GM18907 (cell line): ENCODE measurements at regions not wholly inside any gene's neighbourhood (a gene's known extent, or its start where the extent isn't known, plus 50 kb on each side); places are given as distances from the start of the nearest gene placed in this dataset.

Experiments
- ATAC-seq: cut with Tn5 transposase; IDR thresholded peaks from one replicate; pipeline ENCODE4 v1.9.1; 2021; ENCODE audit warnings: mild to moderate bottlenecking, moderate library complexity; ENCODE audit not compliant: unreplicated experiment

DNA sequence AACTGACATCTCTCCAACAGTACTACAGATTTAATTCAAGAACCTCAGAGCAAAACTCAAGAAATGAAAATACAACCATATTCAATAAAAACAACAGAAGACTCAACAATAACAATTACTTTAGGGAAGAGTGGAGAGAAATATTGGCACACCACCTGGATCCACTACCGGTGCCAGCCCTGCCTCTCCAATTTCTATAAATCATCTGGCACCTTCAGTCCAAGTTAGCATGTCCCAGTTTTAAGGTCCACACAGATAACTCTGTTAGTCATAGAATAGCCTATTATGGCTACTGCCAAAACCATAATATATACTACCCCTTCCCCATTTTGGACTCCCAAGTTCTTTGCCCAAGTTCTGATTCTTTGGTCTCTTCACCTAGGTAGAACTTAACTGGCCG, 69.9 kb upstream of the PSMA6 start:
- no peak for ATAC-seq

DNA sequence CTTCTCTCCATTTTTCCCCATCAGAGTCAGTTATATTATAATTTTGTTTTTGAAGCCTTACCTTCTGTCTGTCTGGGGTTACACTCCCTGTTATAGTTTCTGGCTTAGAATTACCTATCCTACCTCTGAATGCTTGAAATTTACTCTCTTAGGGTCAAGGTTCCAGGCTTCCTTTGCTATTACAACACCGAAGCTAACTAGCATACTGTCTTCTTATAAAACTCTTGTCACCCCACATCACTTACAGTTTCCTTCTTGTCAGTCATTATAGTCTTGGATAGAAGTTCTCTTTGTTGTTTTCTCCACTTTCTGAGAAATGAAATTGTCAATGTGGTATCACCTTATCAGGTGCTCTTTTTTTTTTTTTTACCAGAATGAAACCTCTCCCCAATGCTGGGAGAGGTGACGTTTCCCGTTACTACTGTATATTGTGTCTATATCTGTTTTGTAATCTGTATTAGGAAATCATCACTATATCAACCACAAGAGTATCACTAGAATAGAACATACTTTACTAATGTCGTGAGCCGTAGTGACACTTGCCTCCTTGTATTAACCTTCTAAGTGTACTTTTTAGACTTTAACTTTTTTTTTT, 69.2 kb upstream of the PSMA6 start:
- no peak for ATAC-seq

GRCh38 chr14:35223927-35224326, 68.3 kb upstream of the PSMA6 start:
- no peak for ATAC-seq

DNA sequence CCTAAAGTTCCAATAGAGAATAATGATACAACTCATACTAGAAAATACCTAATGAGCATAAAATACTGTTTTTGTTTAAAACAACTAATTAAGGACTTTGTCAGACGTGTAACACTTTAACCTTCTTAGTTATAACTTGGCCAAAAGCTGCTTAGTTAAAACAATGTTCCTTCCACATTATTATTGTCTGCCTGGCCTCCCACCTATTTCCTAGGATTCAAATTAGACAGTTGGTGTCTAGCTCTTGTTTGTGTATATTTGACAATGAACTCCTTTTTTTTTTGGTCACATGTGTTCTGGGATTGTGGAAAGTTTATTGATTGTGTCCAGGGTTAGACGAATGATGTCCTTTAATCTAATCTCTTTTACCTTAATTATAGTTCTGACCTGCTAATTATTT, 67.6 kb upstream of the PSMA6 start:
- ATAC-seq = no peak

DNA sequence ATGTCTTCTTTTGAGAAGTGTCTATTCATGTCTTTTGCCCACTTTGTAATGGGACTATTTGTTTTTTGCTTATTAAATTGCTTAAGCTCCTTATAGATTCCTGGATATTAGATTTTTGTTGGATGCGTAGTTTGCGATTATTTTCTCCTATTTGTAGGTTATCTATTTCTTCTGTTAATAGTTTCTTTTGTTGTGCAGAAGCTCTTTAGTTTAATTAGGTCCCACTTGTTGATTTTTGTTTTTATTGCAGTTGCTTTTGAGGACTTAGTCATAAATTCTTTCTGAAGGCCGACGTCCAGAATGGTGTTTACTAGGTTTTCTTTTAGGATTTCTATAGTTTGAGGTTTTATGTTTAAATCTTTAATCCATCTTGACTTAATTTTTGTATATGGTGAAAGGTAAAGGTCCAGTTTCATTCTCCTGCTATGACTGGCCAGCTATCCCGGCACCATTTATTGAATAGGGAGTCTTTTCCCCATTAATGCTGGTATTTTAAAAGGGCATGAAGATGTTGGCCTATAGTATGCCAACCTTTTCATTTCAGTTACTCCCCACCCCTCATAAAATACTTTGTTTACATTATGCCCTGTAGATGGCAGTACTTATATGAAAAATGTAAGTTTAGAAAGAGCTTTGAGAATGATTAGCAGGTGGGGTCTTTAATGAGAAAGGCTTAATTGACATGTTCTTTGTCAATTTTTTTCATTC, 62.9 kb upstream of the PSMA6 start:
- ATAC-seq = peak; percentile 43

DNA sequence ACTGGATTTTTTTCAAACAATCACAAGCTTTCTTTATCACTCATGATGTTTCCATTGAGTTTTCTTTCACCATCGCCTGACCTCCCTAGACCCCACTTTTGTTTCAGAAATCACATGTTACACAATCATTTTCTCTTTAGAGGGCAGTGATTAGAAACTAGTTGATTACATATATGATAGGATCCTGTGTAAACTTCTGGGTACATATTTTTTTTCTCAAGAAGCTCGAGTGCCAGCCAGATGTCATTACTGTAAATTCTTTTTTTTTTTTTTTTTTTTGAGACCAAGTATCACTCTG, 62.4 kb upstream of the PSMA6 start:
- peak; percentile 21 for ATAC-seq

DNA sequence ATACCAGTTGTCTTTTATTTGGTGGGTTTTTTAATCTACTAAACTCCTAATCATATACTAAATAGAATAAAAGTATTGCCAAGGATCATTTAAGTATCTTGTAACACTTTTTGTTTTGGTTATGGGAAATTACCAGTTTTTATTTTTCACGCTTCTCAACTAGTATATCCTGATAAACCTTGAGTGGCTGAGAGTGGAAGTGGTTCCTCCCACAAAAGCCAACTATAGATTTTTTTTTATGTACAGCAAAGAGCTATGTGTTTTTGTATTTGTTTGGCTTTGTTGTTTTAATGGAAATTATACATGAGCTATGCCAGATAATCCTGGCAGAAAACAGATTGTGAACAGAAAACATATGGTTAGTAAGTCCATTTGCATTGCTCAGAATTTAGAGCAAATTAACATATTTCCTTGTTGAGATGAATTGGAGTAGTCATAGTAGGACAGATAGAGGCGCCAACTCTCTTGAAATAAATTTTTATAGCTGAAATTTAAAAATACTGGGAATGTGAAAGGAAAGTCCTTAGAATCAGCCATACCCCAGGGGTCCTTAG, 60.9 kb upstream of the PSMA6 start:
- ATAC-seq = no peak

DNA sequence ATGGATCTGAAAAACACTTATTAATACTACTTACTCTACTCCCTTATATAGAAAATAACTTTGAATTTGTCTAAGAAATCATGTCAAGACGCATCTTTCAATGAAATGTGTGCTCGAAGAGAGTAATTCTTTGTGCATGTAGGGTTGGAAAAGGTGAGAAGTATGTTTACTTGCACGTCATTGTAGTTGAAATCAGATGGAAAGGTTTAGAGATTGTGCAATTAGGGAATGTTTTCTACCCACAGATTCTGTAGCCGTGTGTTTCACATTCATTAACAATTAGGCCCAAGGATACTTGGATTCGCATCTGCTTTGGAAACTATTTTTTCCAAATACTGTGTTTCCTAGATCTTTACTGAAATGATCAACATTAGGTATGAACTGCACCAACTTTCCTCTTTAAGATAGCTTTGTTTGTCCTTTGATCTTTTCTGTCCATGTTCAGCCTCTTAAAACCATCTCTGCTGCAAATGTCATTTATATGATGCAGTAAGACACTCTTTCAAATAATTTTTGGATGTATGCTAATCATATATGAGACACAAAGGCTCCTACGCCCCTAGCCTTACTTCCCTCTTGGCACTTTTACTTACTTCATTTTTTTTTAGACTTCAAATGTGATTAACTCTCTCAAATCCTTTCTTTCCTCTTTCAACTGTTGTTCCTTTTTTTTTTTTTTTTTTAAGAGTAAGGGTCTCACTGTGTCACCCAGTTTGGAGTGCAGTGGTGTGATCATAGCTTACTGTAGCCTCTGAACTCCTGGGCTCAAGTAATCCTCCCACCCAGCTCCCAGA, 58.0 kb upstream of the PSMA6 start:
- no peak for ATAC-seq

GRCh38 chr14:35235840-35236239, 56.3 kb upstream of the PSMA6 start:
- no peak for ATAC-seq

- ATAC-seq = no peak
Measured at GRCh38 chr14:35236806-35237205, 55.4 kb upstream of the PSMA6 start.

DNA sequence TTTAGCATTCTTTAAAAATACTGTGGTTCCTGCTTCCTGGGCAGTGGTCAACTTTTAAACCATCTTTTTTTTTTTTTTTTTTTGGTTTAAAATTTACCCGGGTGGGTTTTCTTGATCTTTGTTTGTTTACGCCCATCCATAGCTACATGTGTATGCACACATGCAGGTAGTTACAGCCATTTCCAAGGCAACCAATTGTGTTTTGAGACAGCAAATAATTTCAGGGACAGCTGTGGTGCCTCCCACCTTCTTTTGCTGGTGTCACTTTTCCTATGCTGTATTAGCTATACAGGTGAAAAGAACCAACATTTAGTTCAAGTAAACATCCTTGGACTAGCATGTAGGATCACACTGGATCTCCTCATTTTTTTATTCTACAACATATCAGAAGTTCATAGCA, 52.0 kb upstream of the PSMA6 start:
- ATAC-seq = no peak
